ENCODE measurements at regions not wholly inside any gene's neighbourhood (a gene's known extent, or its start where the extent isn't known, plus 50 kb on each side); places are given as distances from the start of the nearest gene placed in this dataset.

DNA sequence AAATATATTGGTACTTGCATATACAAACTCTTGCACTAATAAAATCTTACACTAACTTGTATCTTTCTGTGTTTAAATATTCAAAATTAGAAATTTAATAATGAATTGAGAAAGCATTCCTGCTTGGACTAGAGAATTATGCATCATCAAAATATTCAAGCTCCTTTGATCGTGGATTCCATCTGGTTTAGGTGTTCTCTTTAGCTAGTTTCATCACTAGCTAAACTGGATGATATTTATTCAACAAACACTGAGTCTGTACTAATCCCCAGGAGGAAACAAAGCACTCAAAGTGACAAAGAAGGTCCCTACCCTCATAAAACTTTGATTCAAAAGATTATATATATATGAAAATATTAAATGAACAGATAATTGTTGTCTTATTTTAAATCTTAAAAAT lies 1360.9 kb upstream of the ALCAM start:
- H3K27me3 ChIP-seq (ENCODE audit: control insufficient read depth, insufficient read depth, low read length): no peaks in the 10 kb centered on the region
- no peak for FAIRE-seq
- intact Hi-C loops (cut with DNase I): no loop called here

DNA sequence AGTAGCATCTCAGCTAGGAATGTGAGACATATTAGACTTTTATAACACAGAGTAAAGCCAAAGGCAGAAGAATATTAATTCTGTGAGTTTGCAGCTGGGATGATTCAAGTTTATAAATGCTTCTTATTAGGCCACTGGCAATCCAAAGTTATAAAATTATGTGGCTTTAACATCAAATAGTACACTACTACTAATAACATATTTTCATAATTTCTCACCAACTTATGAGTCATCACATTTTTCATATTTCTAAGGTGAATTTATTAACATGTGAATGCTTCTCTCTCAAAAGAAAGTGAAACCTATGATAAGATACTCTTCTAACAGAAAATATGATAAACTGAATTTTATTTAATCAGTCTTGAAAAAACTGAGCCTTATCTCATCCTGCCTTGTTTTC lies 1348.2 kb upstream of the ALCAM start:
- Histone ChIP-seq H3K9me3 (ENCODE audit: control insufficient read depth in 2 of 3, insufficient read depth in 1 of 3, low read length in 3 of 3) (peaks cover 0 to 5% (median 3%) of the 10 kb centered on the region in 3 donors), H3K4me3 (ENCODE audit: low read length in 3 of 3) (no peak overlapping the region), H3K4me1 (ENCODE audit: control insufficient read depth in 2 of 3, insufficient read depth in 2 of 3, low read depth in 1 of 3, low read length in 3 of 3) (no peaks in the 10 kb centered on the region), H3K27me3 (ENCODE audit: control insufficient read depth, insufficient read depth, low read length) (no peaks in the 10 kb centered on the region), H3K9ac (ENCODE audit: low read length in 3 of 3) (no peak overlapping the region), H3K36me3 (ENCODE audit: control insufficient read depth in 2 of 3, insufficient read depth in 3 of 3, low read length in 3 of 3) (no peaks in the 10 kb centered on the region), H3K27ac (ENCODE audit: low read depth in 2 of 2, low read length in 2 of 2) (no peak overlapping the region)
- TF ChIP-seq, protein P1, sequence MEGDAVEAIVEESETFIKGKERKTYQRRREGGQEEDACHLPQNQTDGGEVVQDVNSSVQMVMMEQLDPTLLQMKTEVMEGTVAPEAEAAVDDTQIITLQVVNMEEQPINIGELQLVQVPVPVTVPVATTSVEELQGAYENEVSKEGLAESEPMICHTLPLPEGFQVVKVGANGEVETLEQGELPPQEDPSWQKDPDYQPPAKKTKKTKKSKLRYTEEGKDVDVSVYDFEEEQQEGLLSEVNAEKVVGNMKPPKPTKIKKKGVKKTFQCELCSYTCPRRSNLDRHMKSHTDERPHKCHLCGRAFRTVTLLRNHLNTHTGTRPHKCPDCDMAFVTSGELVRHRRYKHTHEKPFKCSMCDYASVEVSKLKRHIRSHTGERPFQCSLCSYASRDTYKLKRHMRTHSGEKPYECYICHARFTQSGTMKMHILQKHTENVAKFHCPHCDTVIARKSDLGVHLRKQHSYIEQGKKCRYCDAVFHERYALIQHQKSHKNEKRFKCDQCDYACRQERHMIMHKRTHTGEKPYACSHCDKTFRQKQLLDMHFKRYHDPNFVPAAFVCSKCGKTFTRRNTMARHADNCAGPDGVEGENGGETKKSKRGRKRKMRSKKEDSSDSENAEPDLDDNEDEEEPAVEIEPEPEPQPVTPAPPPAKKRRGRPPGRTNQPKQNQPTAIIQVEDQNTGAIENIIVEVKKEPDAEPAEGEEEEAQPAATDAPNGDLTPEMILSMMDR (IDR thresholded peaks at IDR 0.05; ENCODE audit: borderline replicate concordance, extremely low read depth, insufficient read depth): no peak
- no peak for FAIRE-seq
- no peak for DNase-seq
- intact Hi-C loops (cut with DNase I): no loop called here

More for the DNA sequence above, 1360.9 kb upstream of the ALCAM start:
- no peaks in the 10 kb centered on the region for H3K4me1 ChIP-seq (ENCODE audit: control insufficient read depth in 2 of 3, insufficient read depth in 2 of 3, low read depth in 1 of 3, low read length in 3 of 3)
- DNase-seq: no peak
- H3K36me3 ChIP-seq (ENCODE audit: control insufficient read depth in 2 of 3, insufficient read depth in 3 of 3, low read length in 3 of 3): no peaks in the 10 kb centered on the region
- no peak overlapping the region for H3K27ac ChIP-seq (ENCODE audit: low read depth in 2 of 2, low read length in 2 of 2)
- H3K9ac ChIP-seq (ENCODE audit: low read length in 3 of 3): no peak overlapping the region
- TF ChIP-seq, protein P1 (IDR thresholded peaks at IDR 0.05; ENCODE audit: borderline replicate concordance, extremely low read depth, insufficient read depth): no peak
- no peak overlapping the region for H3K4me3 ChIP-seq (ENCODE audit: low read length in 3 of 3)
- H3K9me3 ChIP-seq (ENCODE audit: control insufficient read depth in 2 of 3, insufficient read depth in 1 of 3, low read length in 3 of 3): no peaks in the 10 kb centered on the region

DNA sequence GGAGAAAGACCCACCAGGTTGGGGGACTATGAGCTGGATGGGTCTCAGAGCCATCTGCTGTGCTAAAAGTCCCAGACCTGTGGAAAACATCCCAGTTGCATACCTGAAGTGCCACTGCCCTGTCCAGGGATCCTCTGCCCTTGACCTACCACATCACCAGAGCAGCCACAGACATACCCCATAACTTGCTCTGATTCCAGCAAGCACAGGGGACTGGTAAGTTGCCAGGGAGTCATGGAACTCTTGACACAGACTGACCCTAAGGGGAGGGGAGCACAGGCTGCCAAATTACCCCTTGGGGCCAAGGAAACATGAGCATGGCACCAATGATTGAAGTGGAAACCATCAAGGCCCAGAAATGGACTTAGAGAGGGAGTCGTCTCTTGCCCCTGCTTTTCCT lies 1335.1 kb upstream of the ALCAM start:
- Histone ChIP-seq H3K4me1 (ENCODE audit: control insufficient read depth in 2 of 3, insufficient read depth in 2 of 3, low read depth in 1 of 3, low read length in 3 of 3) (no peaks in the 10 kb centered on the region), H3K36me3 (ENCODE audit: control insufficient read depth in 2 of 3, insufficient read depth in 3 of 3, low read length in 3 of 3) (no peaks in the 10 kb centered on the region), H3K9me3 (ENCODE audit: control insufficient read depth in 2 of 3, insufficient read depth in 1 of 3, low read length in 3 of 3) (no peaks in the 10 kb centered on the region), H3K27ac (ENCODE audit: low read depth in 2 of 2, low read length in 2 of 2) (no peak overlapping the region), H3K9ac (ENCODE audit: low read length in 3 of 3) (no peak overlapping the region), H3K27me3 (ENCODE audit: control insufficient read depth, insufficient read depth, low read length) (no peaks in the 10 kb centered on the region), H3K4me3 (ENCODE audit: low read length in 3 of 3) (no peak overlapping the region)
- TF ChIP-seq, protein P1 (IDR thresholded peaks at IDR 0.05; ENCODE audit: borderline replicate concordance, extremely low read depth, insufficient read depth): no peak
- no peak for DNase-seq
- FAIRE-seq: no peak
- intact Hi-C loops (cut with DNase I): no loop called here

DNA sequence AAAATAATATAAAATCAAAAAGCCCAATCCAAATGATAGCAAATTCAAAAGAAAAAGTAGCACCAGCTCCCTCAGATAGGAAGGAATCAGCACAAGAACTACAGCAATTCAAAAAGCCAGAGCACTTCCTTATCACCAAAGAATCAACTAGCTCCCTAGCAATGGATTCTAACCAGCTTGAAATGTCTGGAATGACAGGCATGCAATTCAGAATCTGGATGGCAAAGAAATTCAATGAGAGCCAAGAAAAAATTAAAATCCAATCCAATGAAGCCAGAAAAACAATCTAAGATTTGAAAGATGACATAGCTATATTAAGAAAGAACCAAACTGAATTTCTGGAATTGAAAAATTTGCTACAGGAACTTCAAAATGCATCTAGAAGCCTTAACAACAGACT lies 1334.4 kb upstream of the ALCAM start:
- Histone ChIP-seq H3K27me3 (ENCODE audit: control insufficient read depth, insufficient read depth, low read length) (no peaks in the 10 kb centered on the region), H3K4me3 (ENCODE audit: low read length in 3 of 3) (no peak overlapping the region), H3K27ac (ENCODE audit: low read depth in 2 of 2, low read length in 2 of 2) (no peak overlapping the region), H3K4me1 (ENCODE audit: control insufficient read depth in 2 of 3, insufficient read depth in 2 of 3, low read depth in 1 of 3, low read length in 3 of 3) (no peaks in the 10 kb centered on the region), H3K9me3 (ENCODE audit: control insufficient read depth in 2 of 3, insufficient read depth in 1 of 3, low read length in 3 of 3) (no peaks in the 10 kb centered on the region), H3K9ac (ENCODE audit: low read length in 3 of 3) (no peak overlapping the region), H3K36me3 (ENCODE audit: control insufficient read depth in 2 of 3, insufficient read depth in 3 of 3, low read length in 3 of 3) (no peaks in the 10 kb centered on the region)
- FAIRE-seq (no peak), DNase-seq (no peak)
- TF ChIP-seq, protein P1 (IDR thresholded peaks at IDR 0.05; ENCODE audit: borderline replicate concordance, extremely low read depth, insufficient read depth): no peak
- intact Hi-C loops (cut with DNase I): no loop called here
